ENCODE measurements at regions not wholly inside any gene's neighbourhood (a gene's known extent, or its start where the extent isn't known, plus 50 kb on each side); places are given as distances from the start of the nearest gene placed in this dataset.

- DNase-seq = no peak
Observed at GRCh38 chr5:61653807-61654580, 321.9 kb downstream of the ZSWIM6 start.

- no peak for DNase-seq
Observed at GRCh38 chr5:61654876-61655275, 322.8 kb downstream of the ZSWIM6 start.

GRCh38 chr5:61657010-61657409, 325.0 kb downstream of the ZSWIM6 start:
- no peak for DNase-seq

GRCh38 chr5:61657686-61658085, 325.6 kb downstream of the ZSWIM6 start:
- DNase-seq = no peak

- DNase-seq = peak; percentile 44 to 80 (median 67)
Observed at GRCh38 chr5:61658592-61659008, 326.5 kb downstream of the ZSWIM6 start.

- no peak for DNase-seq
Observed at GRCh38 chr5:61659221-61659696, 327.2 kb downstream of the ZSWIM6 start.

- no peak for DNase-seq
Observed at GRCh38 chr5:61662670-61663069, 330.6 kb downstream of the ZSWIM6 start.

GRCh38 chr5:61666064-61666621, 334.1 kb downstream of the ZSWIM6 start:
- DNase-seq = no peak

GRCh38 chr5:61667525-61668218, 335.6 kb downstream of the ZSWIM6 start:
- no peak for DNase-seq

GRCh38 chr5:61669531-61669930, 337.5 kb downstream of the ZSWIM6 start:
- no peak for DNase-seq

GRCh38 chr5:61670941-61671340, 338.9 kb downstream of the ZSWIM6 start:
- DNase-seq = no peak

GRCh38 chr5:61673007-61673735, 341.1 kb downstream of the ZSWIM6 start:
- DNase-seq = no peak

GRCh38 chr5:61674378-61674777, 342.3 kb downstream of the ZSWIM6 start:
- DNase-seq = no peak

- no peak for DNase-seq
Observed at GRCh38 chr5:61675015-61675692, 343.1 kb downstream of the ZSWIM6 start.

- no peak for DNase-seq
Observed at GRCh38 chr5:61677220-61677619, 345.2 kb downstream of the ZSWIM6 start.

- no peak for DNase-seq
Observed at GRCh38 chr5:61678966-61679365, 346.9 kb downstream of the ZSWIM6 start.

GRCh38 chr5:61679562-61679961, 347.5 kb downstream of the ZSWIM6 start:
- DNase-seq = no peak

- no peak for DNase-seq
Observed at GRCh38 chr5:61680247-61680646, 348.2 kb downstream of the ZSWIM6 start.

GRCh38 chr5:61683148-61683547, 351.1 kb downstream of the ZSWIM6 start:
- no peak for DNase-seq

- DNase-seq = no peak
Observed at GRCh38 chr5:61683926-61684325, 351.9 kb downstream of the ZSWIM6 start.

- no peak for DNase-seq
Observed at GRCh38 chr5:61686491-61687257, 354.6 kb downstream of the ZSWIM6 start.

GRCh38 chr5:61687371-61687770, 355.3 kb downstream of the ZSWIM6 start:
- DNase-seq = no peak

Measured in stimulated activated naive CD4-positive, alpha-beta T cell (primary cell).